ENCODE measurements at regions not wholly inside any gene's neighbourhood (a gene's known extent, or its start where the extent isn't known, plus 50 kb on each side); places are given as distances from the start of the nearest gene placed in this dataset.

DNA sequence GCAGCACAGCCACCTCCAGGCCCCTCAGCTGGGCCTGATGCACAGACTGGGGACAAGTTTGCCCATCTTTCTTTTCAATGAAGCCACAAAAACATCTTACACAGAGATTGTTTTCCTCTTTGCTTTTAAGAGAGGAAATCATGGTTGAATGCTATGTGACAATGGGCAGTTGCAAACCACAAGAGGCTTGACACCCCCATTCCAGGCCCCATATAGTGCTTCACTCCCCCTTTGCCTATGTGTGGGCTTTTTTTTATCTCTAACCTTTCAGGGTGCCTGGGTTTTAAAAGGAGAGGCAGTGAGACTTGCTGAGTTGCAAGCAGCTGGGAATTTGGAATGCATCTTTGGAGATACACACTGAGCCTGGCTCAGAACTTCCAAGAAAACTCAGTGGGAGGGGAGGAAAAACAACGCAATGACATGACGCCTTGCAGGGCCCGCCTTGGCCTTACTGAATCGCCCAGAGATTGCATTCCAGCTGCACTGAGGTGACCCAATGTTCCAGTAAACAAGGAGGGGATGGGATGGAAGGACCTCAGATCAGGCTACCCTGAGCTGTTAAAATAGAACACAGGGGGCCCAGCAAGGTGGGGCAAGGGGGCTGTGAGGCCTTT, 145.2 kb upstream of the ZNF648 start:
- no peak overlapping the region for H2AFZ ChIP-seq (ENCODE audit: insufficient read depth, low read depth, low read length, poor library complexity, severe bottlenecking)
- H4K20me1 ChIP-seq (ENCODE audit: control insufficient read depth, insufficient read depth, low read length, poor library complexity, severe bottlenecking), result no peaks in the 10 kb centered on the region
- H3K27ac Mint-ChIP-seq, result no peak overlapping the region
- no peak overlapping the region for H3K4me2 ChIP-seq (replicated peaks; ENCODE audit: low read depth, low read length, poor library complexity, severe bottlenecking)
- no peak overlapping the region for H3K9ac ChIP-seq (ENCODE audit: low read length)
- no peak for ATAC-seq (ENCODE audit: low read depth)
- 96% methylated on average over 4 of the region's 4 CpGs for WGBS (ENCODE audit: insufficient coverage)
- H3K27me3 Mint-ChIP-seq, result peaks cover 31% of the 10 kb centered on the region
- H3K9me3 ChIP-seq (ENCODE audit: control extremely low read depth in 1 of 3, control insufficient read depth in 2 of 3, insufficient read depth in 1 of 3, low read length in 2 of 3), result no peaks in the 10 kb centered on the region
- H3K36me3 ChIP-seq (replicated peaks in 1 of 2; ENCODE audit: control extremely low read depth in 1 of 2, control insufficient read depth in 1 of 2, extremely low read depth in 1 of 2, insufficient read depth in 2 of 2, low read length in 1 of 2), result no peaks in the 10 kb centered on the region
- H3K4me3 ChIP-seq (ENCODE audit: control extremely low read depth in 1 of 5, extremely low read depth in 1 of 5, insufficient read depth in 1 of 5, low read depth in 2 of 5, low read length in 4 of 5), result no peak overlapping the region
- no peak for DNase-seq
- no peak for TF ChIP-seq EZH2 (IDR thresholded peaks at IDR 0.05; ENCODE audit: borderline replicate concordance, insufficient read depth, low read depth, low read length, poor library complexity, severe bottlenecking)
- TF ChIP-seq, protein P1, sequence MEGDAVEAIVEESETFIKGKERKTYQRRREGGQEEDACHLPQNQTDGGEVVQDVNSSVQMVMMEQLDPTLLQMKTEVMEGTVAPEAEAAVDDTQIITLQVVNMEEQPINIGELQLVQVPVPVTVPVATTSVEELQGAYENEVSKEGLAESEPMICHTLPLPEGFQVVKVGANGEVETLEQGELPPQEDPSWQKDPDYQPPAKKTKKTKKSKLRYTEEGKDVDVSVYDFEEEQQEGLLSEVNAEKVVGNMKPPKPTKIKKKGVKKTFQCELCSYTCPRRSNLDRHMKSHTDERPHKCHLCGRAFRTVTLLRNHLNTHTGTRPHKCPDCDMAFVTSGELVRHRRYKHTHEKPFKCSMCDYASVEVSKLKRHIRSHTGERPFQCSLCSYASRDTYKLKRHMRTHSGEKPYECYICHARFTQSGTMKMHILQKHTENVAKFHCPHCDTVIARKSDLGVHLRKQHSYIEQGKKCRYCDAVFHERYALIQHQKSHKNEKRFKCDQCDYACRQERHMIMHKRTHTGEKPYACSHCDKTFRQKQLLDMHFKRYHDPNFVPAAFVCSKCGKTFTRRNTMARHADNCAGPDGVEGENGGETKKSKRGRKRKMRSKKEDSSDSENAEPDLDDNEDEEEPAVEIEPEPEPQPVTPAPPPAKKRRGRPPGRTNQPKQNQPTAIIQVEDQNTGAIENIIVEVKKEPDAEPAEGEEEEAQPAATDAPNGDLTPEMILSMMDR (IDR thresholded peaks at IDR 0.05), result no peak
- intact Hi-C loops (cut with micrococcal nuclease), result no loop called here
- H3K79me2 ChIP-seq (ENCODE audit: control insufficient read depth, insufficient read depth, low read length), result no peaks in the 10 kb centered on the region
- H3K4me3 Mint-ChIP-seq, result no peak overlapping the region
- H3K9me3 Mint-ChIP-seq (ENCODE audit: insufficient read depth), result no peaks in the 10 kb centered on the region
- H3K27me3 ChIP-seq (replicated peaks in 1 of 4; ENCODE audit: control extremely low read depth in 1 of 4, control insufficient read depth in 3 of 4, insufficient read depth in 4 of 4, low read length in 3 of 4), result peaks cover 0 to 4% (median 0%) of the 10 kb centered on the region in 4 experiments
- no peaks in the 10 kb centered on the region for H3K4me1 Mint-ChIP-seq
- POLR2A ChIA-PET, result no interaction called here
- no peaks in the 10 kb centered on the region for H3K4me1 ChIP-seq (ENCODE audit: control insufficient read depth in 2 of 2, insufficient read depth in 2 of 2, low read length in 2 of 2)
- CTCF ChIA-PET, result no interaction called here
- H3K27ac ChIP-seq (ENCODE audit: low read length in 2 of 2), result no peak overlapping the region

DNA sequence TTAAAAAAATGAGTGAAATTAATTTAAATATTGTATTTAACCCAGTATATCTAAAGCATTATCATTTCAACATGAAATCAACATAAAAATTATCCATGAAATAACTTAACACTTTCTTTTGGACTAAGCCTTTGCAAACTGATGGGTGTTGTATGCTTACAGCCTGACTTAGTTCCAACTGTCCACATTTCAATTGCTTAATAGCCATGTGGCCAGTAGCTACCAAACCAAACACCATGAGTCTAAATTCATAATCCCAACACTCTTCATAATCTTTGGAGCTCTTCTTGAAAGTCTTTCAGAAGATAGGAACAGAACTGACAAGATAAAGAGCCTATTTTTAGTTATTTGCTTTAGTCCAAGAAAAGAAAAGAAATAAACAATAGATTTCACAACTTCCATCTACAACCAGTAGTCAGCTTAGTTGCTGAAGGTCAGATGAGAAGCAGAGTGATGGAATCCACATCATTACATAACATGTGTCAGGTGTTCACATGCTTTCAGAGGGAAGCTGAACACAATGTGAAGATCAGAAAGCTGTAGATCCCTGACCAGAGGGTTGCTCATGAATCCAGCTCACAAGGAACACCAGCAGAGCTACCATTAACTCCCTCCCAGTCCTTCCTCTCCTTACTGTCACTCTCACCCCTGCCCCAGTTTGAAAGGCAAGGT, 144.0 kb upstream of the ZNF648 start:
- Histone ChIP-seq H3K9me3 (ENCODE audit: control extremely low read depth in 1 of 3, control insufficient read depth in 2 of 3, insufficient read depth in 1 of 3, low read length in 2 of 3) (no peaks in the 10 kb centered on the region), H3K27me3 (replicated peaks in 1 of 4; ENCODE audit: control extremely low read depth in 1 of 4, control insufficient read depth in 3 of 4, insufficient read depth in 4 of 4, low read length in 3 of 4) (peaks cover 0 to 4% (median 0%) of the 10 kb centered on the region in 4 experiments), H3K36me3 (replicated peaks in 1 of 2; ENCODE audit: control extremely low read depth in 1 of 2, control insufficient read depth in 1 of 2, extremely low read depth in 1 of 2, insufficient read depth in 2 of 2, low read length in 1 of 2) (no peaks in the 10 kb centered on the region), H3K9ac (ENCODE audit: low read length) (no peak overlapping the region), H3K4me2 (replicated peaks; ENCODE audit: low read depth, low read length, poor library complexity, severe bottlenecking) (no peak overlapping the region), H3K27ac (ENCODE audit: low read length in 2 of 2) (no peak overlapping the region), H3K4me3 (ENCODE audit: control extremely low read depth in 1 of 5, extremely low read depth in 1 of 5, insufficient read depth in 1 of 5, low read depth in 2 of 5, low read length in 4 of 5) (no peak overlapping the region), H2AFZ (ENCODE audit: insufficient read depth, low read depth, low read length, poor library complexity, severe bottlenecking) (no peak overlapping the region), H3K4me1 (ENCODE audit: control insufficient read depth in 2 of 2, insufficient read depth in 2 of 2, low read length in 2 of 2) (no peaks in the 10 kb centered on the region), H4K20me1 (ENCODE audit: control insufficient read depth, insufficient read depth, low read length, poor library complexity, severe bottlenecking) (no peaks in the 10 kb centered on the region), H3K79me2 (ENCODE audit: control insufficient read depth, insufficient read depth, low read length) (no peaks in the 10 kb centered on the region)
- POLR2A ChIA-PET, result no interaction called here
- Mint-ChIP-seq H3K4me3 (no peak overlapping the region), H3K4me1 (no peaks in the 10 kb centered on the region), H3K27ac (no peak overlapping the region), H3K27me3 (peaks cover 32% of the 10 kb centered on the region), H3K9me3 (ENCODE audit: insufficient read depth) (no peaks in the 10 kb centered on the region)
- TF ChIP-seq EZH2 (IDR thresholded peaks at IDR 0.05; ENCODE audit: borderline replicate concordance, insufficient read depth, low read depth, low read length, poor library complexity, severe bottlenecking), result no peak
- TF ChIP-seq, protein P1 (IDR thresholded peaks at IDR 0.05), result no peak
- intact Hi-C loops (cut with micrococcal nuclease), result no loop called here
- DNase-seq (no peak), ATAC-seq (ENCODE audit: low read depth) (no peak)
- CTCF ChIA-PET, result no interaction called here

Measured in B cell (primary cell).